ENCODE measurements at regions not wholly inside any gene's neighbourhood (a gene's known extent, or its start where the extent isn't known, plus 50 kb on each side); places are given as distances from the start of the nearest gene placed in this dataset.

DNA sequence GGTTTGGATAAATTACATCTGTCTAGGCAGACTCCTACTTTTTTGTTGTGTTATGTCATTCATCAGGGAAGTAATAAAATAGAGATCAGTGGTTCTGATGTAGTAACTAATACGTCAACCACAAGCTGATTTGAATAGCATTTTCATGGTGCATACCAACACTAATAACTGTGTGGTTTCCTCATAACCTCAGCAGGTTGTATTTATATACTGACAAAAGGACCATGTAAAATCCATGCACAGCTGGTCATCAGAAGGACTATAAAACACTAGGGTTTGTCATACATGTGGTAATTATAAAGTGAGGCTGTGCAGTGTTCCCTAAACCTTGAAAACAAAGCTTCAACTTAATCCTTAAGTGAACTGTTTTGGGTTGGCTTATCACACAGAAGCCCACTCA, 216.8 kb upstream of the RBMS3 start:
- in situ Hi-C loops (cut with HindIII; ENCODE audit: low pct_unique_long_range_greater_than_20kb, low sequenced_read_pairs): no loop called here
- Histone ChIP-seq H3K9me3 (ENCODE audit: control insufficient read depth, insufficient read depth, low read depth, low read length) (no peaks in the 10 kb centered on the region), H3K27ac (ENCODE audit: low read length) (no peak overlapping the region), H3K27me3 (ENCODE audit: control insufficient read depth, insufficient read depth, low read length) (no peaks in the 10 kb centered on the region), H3K36me3 (ENCODE audit: control insufficient read depth, insufficient read depth, low read length) (no peaks in the 10 kb centered on the region), H3K4me1 (ENCODE audit: control insufficient read depth, insufficient read depth, low read length) (no peaks in the 10 kb centered on the region), H3K4me3 (ENCODE audit: low read depth in 2 of 2, low read length in 2 of 2) (no peak overlapping the region)
- DNase-seq (ENCODE audit: low read depth, low spot score) (no peak), ATAC-seq (no peak)
- no TSS peak for BruUV-seq (replicated peaks)
- POLR2A ChIA-PET: no interaction called here
- intact Hi-C loops (cut with micrococcal nuclease; ENCODE audit: unreplicated experiment): no loop called here
- TF ChIP-seq, protein P1, sequence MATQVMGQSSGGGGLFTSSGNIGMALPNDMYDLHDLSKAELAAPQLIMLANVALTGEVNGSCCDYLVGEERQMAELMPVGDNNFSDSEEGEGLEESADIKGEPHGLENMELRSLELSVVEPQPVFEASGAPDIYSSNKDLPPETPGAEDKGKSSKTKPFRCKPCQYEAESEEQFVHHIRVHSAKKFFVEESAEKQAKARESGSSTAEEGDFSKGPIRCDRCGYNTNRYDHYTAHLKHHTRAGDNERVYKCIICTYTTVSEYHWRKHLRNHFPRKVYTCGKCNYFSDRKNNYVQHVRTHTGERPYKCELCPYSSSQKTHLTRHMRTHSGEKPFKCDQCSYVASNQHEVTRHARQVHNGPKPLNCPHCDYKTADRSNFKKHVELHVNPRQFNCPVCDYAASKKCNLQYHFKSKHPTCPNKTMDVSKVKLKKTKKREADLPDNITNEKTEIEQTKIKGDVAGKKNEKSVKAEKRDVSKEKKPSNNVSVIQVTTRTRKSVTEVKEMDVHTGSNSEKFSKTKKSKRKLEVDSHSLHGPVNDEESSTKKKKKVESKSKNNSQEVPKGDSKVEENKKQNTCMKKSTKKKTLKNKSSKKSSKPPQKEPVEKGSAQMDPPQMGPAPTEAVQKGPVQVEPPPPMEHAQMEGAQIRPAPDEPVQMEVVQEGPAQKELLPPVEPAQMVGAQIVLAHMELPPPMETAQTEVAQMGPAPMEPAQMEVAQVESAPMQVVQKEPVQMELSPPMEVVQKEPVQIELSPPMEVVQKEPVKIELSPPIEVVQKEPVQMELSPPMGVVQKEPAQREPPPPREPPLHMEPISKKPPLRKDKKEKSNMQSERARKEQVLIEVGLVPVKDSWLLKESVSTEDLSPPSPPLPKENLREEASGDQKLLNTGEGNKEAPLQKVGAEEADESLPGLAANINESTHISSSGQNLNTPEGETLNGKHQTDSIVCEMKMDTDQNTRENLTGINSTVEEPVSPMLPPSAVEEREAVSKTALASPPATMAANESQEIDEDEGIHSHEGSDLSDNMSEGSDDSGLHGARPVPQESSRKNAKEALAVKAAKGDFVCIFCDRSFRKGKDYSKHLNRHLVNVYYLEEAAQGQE (IDR thresholded peaks at IDR 0.05; ENCODE audit: insufficient read depth in 1 of 2, low read depth in 2 of 2, low read length in 1 of 2): no peak
- TF ChIP-seq, protein P2, sequence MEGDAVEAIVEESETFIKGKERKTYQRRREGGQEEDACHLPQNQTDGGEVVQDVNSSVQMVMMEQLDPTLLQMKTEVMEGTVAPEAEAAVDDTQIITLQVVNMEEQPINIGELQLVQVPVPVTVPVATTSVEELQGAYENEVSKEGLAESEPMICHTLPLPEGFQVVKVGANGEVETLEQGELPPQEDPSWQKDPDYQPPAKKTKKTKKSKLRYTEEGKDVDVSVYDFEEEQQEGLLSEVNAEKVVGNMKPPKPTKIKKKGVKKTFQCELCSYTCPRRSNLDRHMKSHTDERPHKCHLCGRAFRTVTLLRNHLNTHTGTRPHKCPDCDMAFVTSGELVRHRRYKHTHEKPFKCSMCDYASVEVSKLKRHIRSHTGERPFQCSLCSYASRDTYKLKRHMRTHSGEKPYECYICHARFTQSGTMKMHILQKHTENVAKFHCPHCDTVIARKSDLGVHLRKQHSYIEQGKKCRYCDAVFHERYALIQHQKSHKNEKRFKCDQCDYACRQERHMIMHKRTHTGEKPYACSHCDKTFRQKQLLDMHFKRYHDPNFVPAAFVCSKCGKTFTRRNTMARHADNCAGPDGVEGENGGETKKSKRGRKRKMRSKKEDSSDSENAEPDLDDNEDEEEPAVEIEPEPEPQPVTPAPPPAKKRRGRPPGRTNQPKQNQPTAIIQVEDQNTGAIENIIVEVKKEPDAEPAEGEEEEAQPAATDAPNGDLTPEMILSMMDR (IDR thresholded peaks at IDR 0.05): no peak
- TF ChIP-seq TCF7L2 (IDR thresholded peaks at IDR 0.05; ENCODE audit: low read depth, low read length) (no peak), SIN3A (IDR thresholded peaks at IDR 0.05; ENCODE audit: borderline replicate concordance, insufficient read depth, low read depth, low read length) (no peak), POLR2AphosphoS5 (IDR thresholded peaks at IDR 0.05; ENCODE audit: low read depth, low read length) (no peak)
- CTCF ChIA-PET: no interaction called here

DNA sequence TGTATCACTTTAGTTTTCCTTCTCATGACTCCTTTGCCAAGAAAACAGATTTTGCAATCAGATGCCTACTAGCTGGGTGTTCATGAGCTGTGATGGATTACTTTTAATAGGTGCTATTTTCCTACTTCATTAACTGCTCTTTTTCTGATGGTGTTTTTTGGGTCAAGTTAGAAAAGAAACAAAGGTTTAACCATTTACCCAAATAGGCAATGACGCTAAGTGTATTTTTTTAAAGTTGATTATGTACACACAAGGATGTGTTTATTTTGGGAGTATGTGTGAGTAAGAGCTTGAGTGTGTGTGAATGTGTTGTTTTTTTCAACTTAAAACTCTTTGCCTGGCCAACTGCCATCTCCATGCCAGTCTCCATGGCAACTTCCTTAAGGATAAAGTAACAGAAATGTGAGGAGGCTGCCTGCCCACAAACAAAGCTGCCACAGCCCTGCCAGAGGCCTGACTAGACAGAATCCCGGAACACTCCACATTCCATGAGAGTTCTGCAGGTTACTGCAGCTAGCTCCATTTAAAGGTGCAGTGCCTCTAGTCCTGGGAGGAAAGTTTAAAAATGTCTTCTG, 215.6 kb upstream of the RBMS3 start:
- in situ Hi-C loops (cut with HindIII; ENCODE audit: low pct_unique_long_range_greater_than_20kb, low sequenced_read_pairs): no loop called here
- CTCF ChIA-PET: no interaction called here

More for the DNA sequence above, 215.6 kb upstream of the RBMS3 start:
- BruUV-seq (replicated peaks): no TSS peak
- Histone ChIP-seq H3K4me1 (ENCODE audit: control insufficient read depth, insufficient read depth, low read length) (no peaks in the 10 kb centered on the region), H3K27ac (ENCODE audit: low read length) (no peak overlapping the region), H3K9me3 (ENCODE audit: control insufficient read depth, insufficient read depth, low read depth, low read length) (no peaks in the 10 kb centered on the region), H3K27me3 (ENCODE audit: control insufficient read depth, insufficient read depth, low read length) (no peaks in the 10 kb centered on the region), H3K4me3 (ENCODE audit: low read depth in 2 of 2, low read length in 2 of 2) (no peak overlapping the region), H3K36me3 (ENCODE audit: control insufficient read depth, insufficient read depth, low read length) (no peaks in the 10 kb centered on the region)
- ATAC-seq (no peak), DNase-seq (ENCODE audit: low read depth, low spot score) (no peak)
- POLR2A ChIA-PET: no interaction called here
- TF ChIP-seq, protein P2 (IDR thresholded peaks at IDR 0.05): no peak
- TF ChIP-seq, protein P1 (IDR thresholded peaks at IDR 0.05; ENCODE audit: insufficient read depth in 1 of 2, low read depth in 2 of 2, low read length in 1 of 2): no peak
- TF ChIP-seq SIN3A (IDR thresholded peaks at IDR 0.05; ENCODE audit: borderline replicate concordance, insufficient read depth, low read depth, low read length) (no peak), TCF7L2 (IDR thresholded peaks at IDR 0.05; ENCODE audit: low read depth, low read length) (no peak), POLR2AphosphoS5 (IDR thresholded peaks at IDR 0.05; ENCODE audit: low read depth, low read length) (no peak)
- intact Hi-C loops (cut with micrococcal nuclease; ENCODE audit: unreplicated experiment): no loop called here
